ENCODE measurements at regions not wholly inside any gene's neighbourhood (a gene's known extent, or its start where the extent isn't known, plus 50 kb on each side); places are given as distances from the start of the nearest gene placed in this dataset.

DNA sequence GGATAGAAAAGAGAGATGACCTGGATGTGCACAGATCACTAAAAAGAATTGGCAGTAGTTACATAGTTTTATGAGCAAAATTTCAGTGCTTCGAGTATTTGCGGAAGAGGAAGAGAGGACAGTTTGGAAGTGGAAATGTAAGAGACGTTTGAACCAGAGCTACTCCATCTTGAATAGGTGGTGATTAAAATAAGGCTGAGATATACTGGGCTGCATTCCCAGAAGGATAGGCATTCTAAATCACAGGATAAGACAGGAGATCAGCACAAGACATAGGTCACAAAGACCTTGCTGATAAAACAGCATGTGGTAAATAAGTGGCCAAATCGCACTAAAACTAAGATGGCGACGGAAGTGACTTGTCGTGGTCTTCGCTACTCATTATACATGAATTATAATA is 453.3 kb downstream of the COL11A1 start:
- TF ChIP-seq, protein P1, sequence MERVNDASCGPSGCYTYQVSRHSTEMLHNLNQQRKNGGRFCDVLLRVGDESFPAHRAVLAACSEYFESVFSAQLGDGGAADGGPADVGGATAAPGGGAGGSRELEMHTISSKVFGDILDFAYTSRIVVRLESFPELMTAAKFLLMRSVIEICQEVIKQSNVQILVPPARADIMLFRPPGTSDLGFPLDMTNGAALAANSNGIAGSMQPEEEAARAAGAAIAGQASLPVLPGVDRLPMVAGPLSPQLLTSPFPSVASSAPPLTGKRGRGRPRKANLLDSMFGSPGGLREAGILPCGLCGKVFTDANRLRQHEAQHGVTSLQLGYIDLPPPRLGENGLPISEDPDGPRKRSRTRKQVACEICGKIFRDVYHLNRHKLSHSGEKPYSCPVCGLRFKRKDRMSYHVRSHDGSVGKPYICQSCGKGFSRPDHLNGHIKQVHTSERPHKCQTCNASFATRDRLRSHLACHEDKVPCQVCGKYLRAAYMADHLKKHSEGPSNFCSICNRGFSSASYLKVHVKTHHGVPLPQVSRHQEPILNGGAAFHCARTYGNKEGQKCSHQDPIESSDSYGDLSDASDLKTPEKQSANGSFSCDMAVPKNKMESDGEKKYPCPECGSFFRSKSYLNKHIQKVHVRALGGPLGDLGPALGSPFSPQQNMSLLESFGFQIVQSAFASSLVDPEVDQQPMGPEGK (CRISPR knock-in tag; IDR thresholded peaks at IDR 0.05; ENCODE audit: borderline replicate concordance), result no peak
- TF ChIP-seq ZFP30 (CRISPR knock-in tag; IDR thresholded peaks at IDR 0.05), result no peak

Data from SK-N-SH treated with all-trans-retinoic acid at 6 μM for 48 hours (cell line).